Spleen (tissue), 7 donors: ENCODE measurements at regions not wholly inside any gene's neighbourhood (a gene's known extent, or its start where the extent isn't known, plus 50 kb on each side); places are given as distances from the start of the nearest gene placed in this dataset.

Experiments used
- POLR2AphosphoS5 ChIP-seq, 3 donors: sonication (generic); formaldehyde crosslinking; IDR thresholded peaks; one replicate each; pipeline ENCODE4 v1.5.1; 2017; ENCODE audit warnings: antibody characterized with exemption in 3 of 3
- TF ChIP-seq, protein P1 (sequence below), 11 experiments: fragments of 200-600 bp in 7 of 11; fragments of 450-650 bp in 4 of 11; sonication (generic) in 4 of 11; IDR thresholded peaks in 8 of 11; conservative IDR thresholded peaks in 3 of 11; 1 replicate in 7 of 11; 2 replicates in 4 of 11; pipeline versions ENCODE4 v1.4.0 to v1.8.0; 2016 to 2021; ENCODE audit warnings: antibody characterized with exemption in 11 of 11, inconsistent platforms in 4 of 11, mild to moderate bottlenecking in 1 of 11
- donor health status: DM: no; HTN: no; CAD: no; lungs with moderate emphysema.
- donor health status: DM: no; HTN: no; CAD: no.
- donor health status: DM: no; HTN: no; CAD: no.

DNA sequence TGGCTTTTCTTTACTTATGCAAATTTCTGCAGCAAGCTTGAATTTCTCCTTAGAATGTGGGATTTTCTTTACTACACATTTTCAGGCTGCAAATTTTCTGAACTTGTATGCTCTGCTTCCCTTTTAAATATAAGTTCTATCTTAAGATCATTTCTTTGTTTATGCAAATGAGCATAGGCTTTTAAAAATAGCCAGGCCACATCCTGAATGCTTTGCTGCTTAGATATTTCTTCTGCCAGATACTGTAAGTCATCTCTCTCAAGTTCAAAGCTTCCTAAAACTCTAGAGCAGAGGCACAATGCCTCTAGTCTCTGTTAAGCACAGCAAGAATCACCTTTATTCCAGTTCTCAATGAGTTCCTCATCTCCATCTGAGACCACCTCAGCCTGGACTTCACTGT lies 685.9 kb upstream of the LRRC4C start:
- TF ChIP-seq, protein P1, sequence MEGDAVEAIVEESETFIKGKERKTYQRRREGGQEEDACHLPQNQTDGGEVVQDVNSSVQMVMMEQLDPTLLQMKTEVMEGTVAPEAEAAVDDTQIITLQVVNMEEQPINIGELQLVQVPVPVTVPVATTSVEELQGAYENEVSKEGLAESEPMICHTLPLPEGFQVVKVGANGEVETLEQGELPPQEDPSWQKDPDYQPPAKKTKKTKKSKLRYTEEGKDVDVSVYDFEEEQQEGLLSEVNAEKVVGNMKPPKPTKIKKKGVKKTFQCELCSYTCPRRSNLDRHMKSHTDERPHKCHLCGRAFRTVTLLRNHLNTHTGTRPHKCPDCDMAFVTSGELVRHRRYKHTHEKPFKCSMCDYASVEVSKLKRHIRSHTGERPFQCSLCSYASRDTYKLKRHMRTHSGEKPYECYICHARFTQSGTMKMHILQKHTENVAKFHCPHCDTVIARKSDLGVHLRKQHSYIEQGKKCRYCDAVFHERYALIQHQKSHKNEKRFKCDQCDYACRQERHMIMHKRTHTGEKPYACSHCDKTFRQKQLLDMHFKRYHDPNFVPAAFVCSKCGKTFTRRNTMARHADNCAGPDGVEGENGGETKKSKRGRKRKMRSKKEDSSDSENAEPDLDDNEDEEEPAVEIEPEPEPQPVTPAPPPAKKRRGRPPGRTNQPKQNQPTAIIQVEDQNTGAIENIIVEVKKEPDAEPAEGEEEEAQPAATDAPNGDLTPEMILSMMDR (IDR thresholded peaks at IDR 0.05 in 8 of 11, conservative IDR thresholded peaks at IDR 0.05 in 3 of 11): no peak
- TF ChIP-seq POLR2AphosphoS5 (IDR thresholded peaks at IDR 0.05): no peak
